ENCODE measurements at regions not wholly inside any gene's neighbourhood (a gene's known extent, or its start where the extent isn't known, plus 50 kb on each side); places are given as distances from the start of the nearest gene placed in this dataset.

DNA sequence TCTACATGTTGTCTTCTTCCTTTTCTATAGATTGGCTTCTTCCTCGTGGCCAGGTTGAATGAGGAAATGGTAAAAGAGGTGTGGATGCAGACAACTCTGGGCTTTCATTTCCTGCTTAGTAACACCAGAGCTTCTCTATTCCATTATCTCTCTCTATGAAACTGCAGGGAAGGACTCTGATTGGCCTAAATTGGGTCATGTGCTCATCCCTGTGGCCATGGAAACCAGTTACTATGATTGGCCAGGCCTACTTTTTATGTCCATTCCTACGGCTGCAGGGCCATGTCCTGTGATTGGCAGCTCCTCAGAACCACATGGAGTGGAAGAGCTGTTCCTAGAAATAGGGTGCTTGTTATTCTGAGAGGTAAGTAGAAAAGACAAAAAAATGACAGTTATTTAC lies 486.9 kb upstream of the ADAMTS9 start:
- DNase-seq, result no peak

GRCh38 chr3:65173841-65174240 lies 486.0 kb upstream of the ADAMTS9 start:
- no peak for DNase-seq
- TF ChIP-seq GATA1 (IDR thresholded peaks at IDR 0.05; ENCODE audit: low read depth, low read length) (no peak), POLR2A (IDR thresholded peaks at IDR 0.05; ENCODE audit: low read length) (no peak)

More for the DNA sequence above, 486.9 kb upstream of the ADAMTS9 start:
- TF ChIP-seq GATA1 (IDR thresholded peaks at IDR 0.05; ENCODE audit: low read depth, low read length) (no peak), POLR2A (IDR thresholded peaks at IDR 0.05; ENCODE audit: low read length) (no peak)

DNA sequence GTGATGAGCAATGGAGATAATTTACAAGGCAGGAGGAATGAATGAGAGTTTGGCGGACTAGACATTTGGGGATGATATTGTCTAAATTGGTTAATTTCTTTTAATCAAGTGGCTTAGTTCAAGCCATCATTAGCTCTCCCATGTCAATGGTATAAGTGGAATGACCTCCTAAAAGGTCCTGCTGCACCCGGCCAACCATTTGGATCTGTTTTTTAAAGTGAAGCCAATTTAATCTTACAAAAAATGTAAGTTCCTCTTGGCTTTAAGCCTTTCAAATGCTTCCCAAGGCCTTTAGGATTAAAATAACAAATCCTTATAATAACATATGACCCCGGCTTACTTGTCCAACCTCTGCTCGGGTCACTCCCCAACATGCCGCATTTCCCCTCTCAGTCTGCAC lies 484.4 kb upstream of the ADAMTS9 start:
- DNase-seq, result no peak
- no peak for TF ChIP-seq POLR2A (IDR thresholded peaks at IDR 0.05; ENCODE audit: low read length)
- no peak for TF ChIP-seq GATA1 (IDR thresholded peaks at IDR 0.05; ENCODE audit: low read depth, low read length)

DNA sequence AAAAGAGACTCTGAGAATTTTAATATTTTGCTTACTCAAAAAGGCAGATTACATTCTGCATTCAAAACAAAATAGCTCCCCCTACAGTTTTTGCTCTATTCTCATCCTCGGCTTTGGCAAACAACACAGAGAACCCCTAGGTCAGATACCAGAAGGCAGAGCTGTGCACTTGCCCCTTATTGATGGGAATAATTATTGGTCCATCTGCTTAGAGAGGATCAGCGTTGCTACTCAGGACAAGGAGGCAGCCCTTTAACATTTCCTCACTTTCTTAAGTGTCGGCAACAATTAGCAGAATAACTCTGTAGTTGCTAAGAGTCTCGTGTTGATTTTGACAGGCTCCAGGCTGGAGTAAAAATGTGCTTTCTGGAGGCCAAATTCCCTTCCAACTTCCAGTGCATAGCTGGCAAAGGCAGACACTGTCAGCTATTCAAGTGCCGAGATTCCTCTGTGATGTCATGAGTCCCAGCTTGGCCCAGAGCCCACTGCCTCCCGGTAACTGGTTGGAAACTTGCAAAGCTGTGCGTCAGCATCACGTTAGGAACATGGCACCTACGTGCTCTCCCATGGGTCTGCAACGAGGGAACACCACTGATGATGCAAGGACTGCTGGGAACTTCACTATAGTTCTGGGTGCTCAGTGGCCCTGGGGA lies 482.7 kb upstream of the ADAMTS9 start:
- TF ChIP-seq POLR2A (IDR thresholded peaks at IDR 0.05; ENCODE audit: low read length) (no peak), GATA1 (IDR thresholded peaks at IDR 0.05; ENCODE audit: low read depth, low read length) (no peak)
- DNase-seq, result peak; percentile 4 to 14

- DNase-seq, result no peak
- no peak for TF ChIP-seq GATA1 (IDR thresholded peaks at IDR 0.05; ENCODE audit: low read depth, low read length)
- no peak for TF ChIP-seq POLR2A (IDR thresholded peaks at IDR 0.05; ENCODE audit: low read length)
Measured at GRCh38 chr3:65169961-65170360, 482.2 kb upstream of the ADAMTS9 start.

- TF ChIP-seq GATA1 (IDR thresholded peaks at IDR 0.05; ENCODE audit: low read depth, low read length) (no peak), POLR2A (IDR thresholded peaks at IDR 0.05; ENCODE audit: low read length) (no peak)
- DNase-seq, result no peak
Measured at GRCh38 chr3:65168547-65168946, 480.7 kb upstream of the ADAMTS9 start.

- DNase-seq, result no peak
Measured at GRCh38 chr3:65166531-65166930, 478.7 kb upstream of the ADAMTS9 start.

GRCh38 chr3:65158023-65158422 lies 470.2 kb upstream of the ADAMTS9 start:
- no peak for DNase-seq
- TF ChIP-seq POLR2A (IDR thresholded peaks at IDR 0.05; ENCODE audit: low read length) (no peak), GATA1 (IDR thresholded peaks at IDR 0.05; ENCODE audit: low read depth, low read length) (no peak)

More at GRCh38 chr3:65166531-65166930, 478.7 kb upstream of the ADAMTS9 start:
- TF ChIP-seq POLR2A (IDR thresholded peaks at IDR 0.05; ENCODE audit: low read length), result no peak
- no peak for TF ChIP-seq GATA1 (IDR thresholded peaks at IDR 0.05; ENCODE audit: low read depth, low read length)

DNA sequence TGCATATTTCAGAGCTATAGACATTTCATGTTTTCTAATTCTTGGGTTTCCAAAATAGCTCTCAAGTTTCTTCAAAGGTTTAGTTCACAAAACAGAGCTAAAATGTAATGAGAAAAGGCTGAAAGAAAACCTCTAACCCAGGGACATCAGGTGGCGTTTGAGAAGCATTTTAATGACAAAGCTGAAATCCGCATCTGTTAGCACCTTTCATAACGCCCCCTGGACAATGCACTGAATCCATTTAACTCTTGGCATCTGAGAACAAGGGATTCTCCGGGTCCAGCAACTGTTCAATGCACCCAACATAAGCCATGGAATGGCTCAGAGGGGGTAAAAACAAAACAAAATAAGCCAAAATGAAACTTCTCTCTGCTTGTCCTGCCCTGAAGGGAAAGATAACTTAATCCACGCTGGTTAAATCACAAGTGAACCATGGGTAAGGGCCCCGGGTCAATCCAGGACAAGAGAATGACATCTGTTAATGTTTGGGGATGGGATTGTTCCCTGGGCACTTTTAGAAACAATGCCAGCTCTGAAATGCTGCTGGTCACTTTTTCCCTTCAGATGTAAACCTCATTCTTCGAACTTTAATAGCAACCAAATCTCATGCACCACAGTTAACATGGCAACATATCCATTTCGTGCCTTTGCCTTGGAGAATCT lies 466.2 kb upstream of the ADAMTS9 start:
- no peak for DNase-seq
- TF ChIP-seq POLR2A (IDR thresholded peaks at IDR 0.05; ENCODE audit: low read length), result no peak
- no peak for TF ChIP-seq GATA1 (IDR thresholded peaks at IDR 0.05; ENCODE audit: low read depth, low read length)

DNA sequence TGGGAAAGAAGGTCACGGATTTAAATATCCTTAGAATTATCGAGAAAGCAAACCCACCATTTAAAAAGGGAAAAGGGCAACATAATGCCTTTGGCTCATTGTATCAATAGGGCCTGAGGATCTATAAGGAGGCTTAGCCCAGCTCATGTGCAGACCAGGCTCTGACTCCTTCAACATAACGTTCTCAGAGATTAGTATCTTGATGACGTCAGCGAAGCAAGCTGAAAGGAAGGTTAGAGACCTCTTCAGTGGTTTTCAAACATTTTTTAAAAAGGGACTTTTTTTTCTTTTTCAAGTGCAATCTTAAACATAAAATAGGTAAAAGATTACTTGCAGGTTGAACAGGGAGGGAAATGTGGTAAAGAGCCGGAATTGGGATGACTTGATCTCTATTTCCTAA lies 463.9 kb upstream of the ADAMTS9 start:
- TF ChIP-seq GATA1 (IDR thresholded peaks at IDR 0.05; ENCODE audit: low read depth, low read length) (no peak), POLR2A (IDR thresholded peaks at IDR 0.05; ENCODE audit: low read length) (no peak)
- DNase-seq, result no peak

DNA sequence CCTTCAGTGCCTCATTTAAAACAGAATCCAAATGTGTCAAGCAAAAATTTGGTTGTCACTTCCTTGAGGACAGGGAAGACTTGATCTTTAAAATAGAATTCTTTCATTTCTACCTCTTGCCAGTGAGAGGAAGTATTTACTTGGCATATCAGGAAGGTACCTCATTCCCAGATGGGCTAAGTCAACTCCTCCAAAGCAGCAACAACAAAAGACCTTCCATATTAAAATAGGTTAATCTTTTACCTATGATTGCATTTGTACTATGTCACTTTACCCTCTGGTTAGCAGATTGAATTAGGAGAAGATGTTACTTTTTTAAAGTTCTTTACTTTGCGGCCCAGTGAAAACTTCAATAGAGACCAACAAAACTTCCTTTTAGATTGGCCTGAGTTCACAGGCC lies 462.1 kb upstream of the ADAMTS9 start:
- DNase-seq, result no peak
- TF ChIP-seq POLR2A (IDR thresholded peaks at IDR 0.05; ENCODE audit: low read length) (no peak), GATA1 (IDR thresholded peaks at IDR 0.05; ENCODE audit: low read depth, low read length) (no peak)

DNA sequence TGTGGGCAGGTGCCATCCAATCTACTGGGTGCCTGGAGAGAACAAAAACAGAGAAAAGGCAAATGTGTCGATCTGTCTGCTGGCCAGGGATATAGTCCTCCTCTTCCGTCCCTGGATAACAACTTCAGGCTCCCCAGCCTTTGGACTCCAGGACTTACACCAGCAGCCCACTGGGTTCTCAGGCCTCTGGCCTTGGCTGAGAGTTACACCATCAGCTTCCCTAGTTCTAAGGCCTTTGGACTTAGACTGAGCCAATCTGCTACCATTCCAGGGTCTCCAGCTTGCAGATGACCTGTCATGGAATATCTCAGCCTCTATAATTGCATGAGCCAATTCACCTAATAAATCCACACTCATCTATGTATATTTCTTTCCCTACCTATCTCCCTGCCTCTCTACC lies 460.9 kb upstream of the ADAMTS9 start:
- TF ChIP-seq POLR2A (IDR thresholded peaks at IDR 0.05; ENCODE audit: low read length) (no peak), GATA1 (IDR thresholded peaks at IDR 0.05; ENCODE audit: low read depth, low read length) (no peak)
- DNase-seq, result no peak

DNA sequence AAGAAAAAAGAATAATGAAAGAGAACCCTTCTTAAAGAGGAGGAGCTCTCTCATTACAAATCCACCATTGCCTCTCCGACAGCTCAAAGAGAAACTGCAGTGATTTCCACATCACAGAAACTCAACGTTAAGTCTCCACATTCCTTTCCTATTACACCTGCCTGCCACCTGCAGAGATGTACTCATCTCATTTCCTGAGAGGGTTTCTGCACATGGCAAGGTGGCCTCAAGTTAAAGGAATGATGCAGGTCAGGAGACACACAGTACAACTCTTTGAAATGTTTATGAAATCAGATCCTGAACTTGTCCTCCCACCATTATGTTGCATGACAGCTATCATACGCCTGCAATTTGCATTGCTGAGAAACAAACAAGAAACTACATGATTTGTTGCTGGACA lies 458.4 kb upstream of the ADAMTS9 start:
- TF ChIP-seq GATA1 (IDR thresholded peaks at IDR 0.05; ENCODE audit: low read depth, low read length), result no peak
- TF ChIP-seq POLR2A (IDR thresholded peaks at IDR 0.05; ENCODE audit: low read length), result no peak

GRCh38 chr3:65145680-65146079 lies 457.9 kb upstream of the ADAMTS9 start:
- no peak for TF ChIP-seq POLR2A (IDR thresholded peaks at IDR 0.05; ENCODE audit: low read length)
- no peak for TF ChIP-seq GATA1 (IDR thresholded peaks at IDR 0.05; ENCODE audit: low read depth, low read length)
- DNase-seq, result no peak

More for the DNA sequence above, 458.4 kb upstream of the ADAMTS9 start:
- DNase-seq, result no peak

- DNase-seq, result no peak
- TF ChIP-seq GATA1 (IDR thresholded peaks at IDR 0.05; ENCODE audit: low read depth, low read length), result no peak
- no peak for TF ChIP-seq POLR2A (IDR thresholded peaks at IDR 0.05; ENCODE audit: low read length)
Measured at GRCh38 chr3:65144791-65145351, 457.1 kb upstream of the ADAMTS9 start.
